Panc1 (cell line): ENCODE measurements at regions not wholly inside any gene's neighbourhood (a gene's known extent, or its start where the extent isn't known, plus 50 kb on each side); places are given as distances from the start of the nearest gene placed in this dataset.

ENCODE experiments used
- POLR2AphosphoS5 ChIP-seq: IDR thresholded peaks from 2 replicates; pipeline ENCODE4 v1.6.1; 2012; ENCODE audit warnings: mild to moderate bottlenecking, low read depth, low read length, moderate library complexity
- TF ChIP-seq, protein P1 (sequence below): fragments of 450-650 bp; IDR thresholded peaks from 2 replicates; pipeline ENCODE4 v1.5.1; 2017; ENCODE audit warnings: mild to moderate bottlenecking

DNA sequence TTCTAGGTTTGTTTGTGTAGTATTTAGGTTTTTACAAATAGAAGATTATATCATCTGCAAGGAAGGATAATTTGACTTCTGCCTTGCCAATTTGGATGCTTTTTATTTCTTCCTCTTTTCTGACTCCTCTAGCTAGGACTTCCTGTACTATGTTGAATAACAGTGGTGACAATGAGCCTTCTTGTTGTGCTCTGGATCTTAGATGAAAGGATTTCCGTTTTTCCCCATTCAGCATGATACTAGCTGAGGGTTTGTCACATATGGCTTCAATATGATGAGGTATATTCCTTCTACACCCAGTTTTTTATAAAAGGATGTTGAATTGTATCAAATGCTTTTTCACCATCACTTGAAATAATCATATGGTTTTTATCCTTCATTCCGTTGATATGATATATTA, 101.4 kb downstream of the FBXO4 start:
- TF ChIP-seq POLR2AphosphoS5 = no peak
- TF ChIP-seq, protein P1, sequence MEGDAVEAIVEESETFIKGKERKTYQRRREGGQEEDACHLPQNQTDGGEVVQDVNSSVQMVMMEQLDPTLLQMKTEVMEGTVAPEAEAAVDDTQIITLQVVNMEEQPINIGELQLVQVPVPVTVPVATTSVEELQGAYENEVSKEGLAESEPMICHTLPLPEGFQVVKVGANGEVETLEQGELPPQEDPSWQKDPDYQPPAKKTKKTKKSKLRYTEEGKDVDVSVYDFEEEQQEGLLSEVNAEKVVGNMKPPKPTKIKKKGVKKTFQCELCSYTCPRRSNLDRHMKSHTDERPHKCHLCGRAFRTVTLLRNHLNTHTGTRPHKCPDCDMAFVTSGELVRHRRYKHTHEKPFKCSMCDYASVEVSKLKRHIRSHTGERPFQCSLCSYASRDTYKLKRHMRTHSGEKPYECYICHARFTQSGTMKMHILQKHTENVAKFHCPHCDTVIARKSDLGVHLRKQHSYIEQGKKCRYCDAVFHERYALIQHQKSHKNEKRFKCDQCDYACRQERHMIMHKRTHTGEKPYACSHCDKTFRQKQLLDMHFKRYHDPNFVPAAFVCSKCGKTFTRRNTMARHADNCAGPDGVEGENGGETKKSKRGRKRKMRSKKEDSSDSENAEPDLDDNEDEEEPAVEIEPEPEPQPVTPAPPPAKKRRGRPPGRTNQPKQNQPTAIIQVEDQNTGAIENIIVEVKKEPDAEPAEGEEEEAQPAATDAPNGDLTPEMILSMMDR = no peak
